HG03139 (cell line): ENCODE measurements at regions not wholly inside any gene's neighbourhood (a gene's known extent, or its start where the extent isn't known, plus 50 kb on each side); places are given as distances from the start of the nearest gene placed in this dataset.

ENCODE experiments used
- ATAC-seq: cut with Tn5 transposase; IDR thresholded peaks from one replicate; pipeline ENCODE4 v1.9.1; 2021; ENCODE audit not compliant: unreplicated experiment

DNA sequence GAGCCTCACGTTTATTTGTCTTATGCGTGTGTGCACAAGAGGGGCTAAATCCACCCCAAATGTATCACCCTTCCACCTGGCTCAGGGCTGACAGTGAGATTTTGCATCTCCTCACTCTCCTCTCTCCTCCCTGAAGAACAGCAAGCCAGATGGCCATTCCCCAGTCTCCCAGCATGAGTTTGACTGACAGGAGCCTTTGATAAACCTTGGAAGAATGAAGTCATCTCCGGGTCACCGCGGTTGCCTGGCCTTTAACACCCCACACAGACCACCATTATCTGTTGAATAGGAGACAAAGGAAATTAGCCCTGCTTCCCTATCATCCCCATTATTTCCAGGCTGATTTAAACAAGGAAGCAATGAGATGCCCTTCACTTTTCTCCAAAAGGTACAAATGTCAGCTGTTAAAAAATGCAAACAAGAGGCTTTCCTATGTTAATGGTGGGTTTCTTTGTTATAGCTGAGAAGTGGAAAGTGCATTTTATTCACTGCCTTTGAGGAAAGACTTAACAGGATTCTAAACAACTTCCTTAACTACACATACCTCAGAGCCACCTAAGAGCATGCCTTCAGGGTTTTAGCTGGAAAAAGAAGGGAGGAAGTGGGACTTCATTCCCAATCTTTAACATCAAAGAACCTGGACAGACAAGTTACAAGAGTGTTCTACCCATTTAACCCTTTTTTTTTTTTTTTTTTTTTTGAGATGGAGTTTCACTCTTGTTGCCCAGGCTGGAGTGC, 524.8 kb upstream of the ID4 start:
- ATAC-seq, result no peak

DNA sequence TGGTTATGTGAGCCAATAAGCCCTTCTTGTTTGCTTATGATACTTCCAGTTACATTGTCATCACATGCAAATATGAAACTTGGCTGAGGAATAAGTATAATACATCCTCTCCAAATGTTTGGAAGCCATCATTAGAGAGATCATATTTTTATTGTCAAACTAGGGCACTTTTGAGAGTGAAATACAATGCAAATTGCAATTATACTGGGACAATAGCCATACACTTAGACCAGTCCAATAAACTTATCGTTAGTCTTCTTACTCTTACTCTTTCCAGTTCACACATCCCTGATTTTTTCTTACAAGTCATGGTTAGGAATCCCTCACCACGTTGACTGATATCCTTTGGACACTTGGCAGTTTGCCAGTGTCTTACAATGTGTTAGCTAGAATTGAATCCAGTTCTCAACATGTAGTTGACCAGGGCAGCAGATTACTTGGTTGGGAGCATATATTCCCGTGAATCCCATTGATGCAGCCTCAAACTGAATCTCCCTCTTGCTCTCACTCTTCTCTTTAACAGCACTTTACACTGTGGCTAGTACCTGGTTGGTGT, 519.7 kb upstream of the ID4 start:
- ATAC-seq, result no peak

DNA sequence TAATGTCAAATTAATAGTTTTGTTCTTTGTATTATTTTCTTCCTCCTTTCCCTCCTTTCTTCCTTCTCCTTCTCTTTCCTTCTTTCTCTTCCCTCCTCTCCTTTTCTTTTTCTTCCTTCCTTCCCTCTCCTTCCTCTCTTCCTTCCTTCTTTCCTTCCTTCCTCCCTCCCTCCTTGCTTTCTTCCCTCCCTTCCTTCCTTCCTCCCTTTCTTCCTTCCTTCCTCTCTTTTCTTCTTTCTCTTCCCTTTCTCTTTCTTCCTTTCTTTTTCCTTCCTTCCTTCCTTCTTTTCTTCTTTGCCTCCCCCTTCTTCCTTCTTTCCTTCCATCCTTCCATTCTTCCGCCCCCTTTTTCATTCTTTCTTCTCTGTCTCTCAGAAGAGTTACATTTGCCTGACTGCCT, 518.2 kb upstream of the ID4 start:
- no peak for ATAC-seq

DNA sequence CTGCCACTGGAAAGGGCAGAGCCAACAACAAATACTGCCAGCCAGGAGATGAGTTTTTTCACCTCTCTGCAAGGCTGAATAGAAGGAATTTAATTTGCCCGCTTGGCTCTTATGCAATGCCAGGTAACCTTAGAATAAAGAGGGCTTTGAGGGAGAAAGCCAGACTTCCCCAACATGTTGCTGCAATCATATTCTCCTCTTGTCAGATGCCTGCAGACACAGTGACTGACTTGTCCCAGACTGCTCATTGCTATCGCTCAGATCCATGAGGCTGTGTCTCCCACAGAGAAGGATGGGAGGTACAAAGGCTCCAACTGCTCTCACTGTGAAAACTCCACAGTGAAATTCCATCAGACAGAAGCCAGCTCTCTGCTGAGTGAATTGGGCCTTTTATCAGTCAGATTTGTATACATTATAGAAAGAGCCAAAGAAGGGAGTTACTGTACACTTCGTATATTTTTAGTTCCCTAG, 517.0 kb upstream of the ID4 start:
- ATAC-seq, result no peak

DNA sequence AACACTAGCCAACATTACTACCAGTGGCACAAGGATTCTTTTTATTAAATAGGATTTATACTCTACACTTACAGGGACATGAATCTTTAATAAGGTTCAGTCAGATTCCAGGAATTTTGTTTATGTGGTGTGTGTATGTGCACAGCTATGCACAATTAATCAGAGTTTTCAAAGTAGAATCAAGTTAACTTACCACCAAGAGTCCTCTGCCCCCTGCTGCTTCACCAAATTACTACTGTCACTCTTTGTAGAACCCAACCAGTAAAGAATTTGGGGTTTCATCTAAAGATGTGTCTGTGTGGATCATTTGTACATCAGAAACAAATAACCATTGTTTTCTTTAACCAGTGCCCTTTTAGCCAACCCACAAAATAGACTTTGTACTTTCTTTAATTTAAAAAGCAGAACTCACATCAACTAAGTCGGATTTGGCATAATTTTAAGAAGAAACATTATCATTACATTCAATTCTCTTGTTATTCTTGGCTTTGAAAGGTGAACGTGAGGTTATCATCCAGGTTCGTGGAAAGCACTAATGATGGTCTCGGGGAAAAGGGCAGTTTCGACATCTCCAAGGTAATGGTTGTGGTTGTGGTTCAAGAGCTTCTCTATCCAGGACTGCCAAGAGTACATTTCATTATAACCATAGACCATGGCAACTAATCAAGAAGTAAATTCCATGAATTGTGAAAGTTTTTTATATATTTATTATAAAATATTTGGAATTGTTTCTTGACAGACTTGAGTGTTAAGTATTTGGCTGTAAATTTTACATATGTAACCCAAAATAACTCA, 514.3 kb upstream of the ID4 start:
- no peak for ATAC-seq

DNA sequence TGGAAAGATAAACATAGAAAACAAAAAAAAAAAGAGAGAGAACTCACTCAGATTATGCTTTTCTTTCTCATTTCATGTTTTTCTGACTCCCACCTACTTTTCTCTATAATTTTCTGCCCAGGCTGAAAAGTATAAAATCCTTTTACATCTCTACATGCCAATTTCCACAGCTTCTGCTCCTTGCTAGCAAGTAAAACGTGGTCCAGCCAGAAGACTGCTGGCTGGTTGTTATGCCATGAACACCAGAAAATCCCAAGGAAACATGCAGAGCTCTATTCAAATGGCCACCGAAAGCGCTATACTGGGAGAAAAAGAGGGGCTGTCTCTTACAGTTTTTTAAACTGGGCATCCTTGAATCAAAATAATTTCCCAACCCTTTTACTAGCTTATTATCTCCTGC, 512.8 kb upstream of the ID4 start:
- no peak for ATAC-seq

GRCh38 chr6:19325335-19325789, 511.8 kb upstream of the ID4 start:
- no peak for ATAC-seq

GRCh38 chr6:19327241-19327640, 509.9 kb upstream of the ID4 start:
- no peak for ATAC-seq

GRCh38 chr6:19327661-19328060, 509.5 kb upstream of the ID4 start:
- ATAC-seq, result no peak

DNA sequence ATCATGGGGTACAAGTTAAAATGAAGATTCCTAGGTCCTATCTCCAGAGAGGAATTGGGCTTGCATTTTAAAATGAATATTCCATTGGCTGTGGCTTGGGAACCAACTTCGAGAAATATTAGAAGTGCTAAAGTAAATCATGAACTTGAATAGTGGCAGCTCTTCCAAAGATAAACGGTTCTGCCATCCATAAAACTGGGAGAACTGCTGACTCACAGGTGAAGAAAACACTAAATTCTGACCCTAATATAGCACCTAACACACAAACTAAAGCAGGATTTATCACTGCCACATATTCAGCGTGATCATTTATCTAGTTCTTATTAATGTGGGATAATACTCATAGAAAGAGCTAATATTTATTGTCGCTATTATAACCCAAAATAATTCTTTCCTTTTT, 508.1 kb upstream of the ID4 start:
- no peak for ATAC-seq

- ATAC-seq, result no peak
These were observed 506.1 kb upstream of the ID4 start for GRCh38 chr6:19331089-19331488.

- no peak for ATAC-seq
These were observed 504.2 kb upstream of the ID4 start for GRCh38 chr6:19332806-19333460.

DNA sequence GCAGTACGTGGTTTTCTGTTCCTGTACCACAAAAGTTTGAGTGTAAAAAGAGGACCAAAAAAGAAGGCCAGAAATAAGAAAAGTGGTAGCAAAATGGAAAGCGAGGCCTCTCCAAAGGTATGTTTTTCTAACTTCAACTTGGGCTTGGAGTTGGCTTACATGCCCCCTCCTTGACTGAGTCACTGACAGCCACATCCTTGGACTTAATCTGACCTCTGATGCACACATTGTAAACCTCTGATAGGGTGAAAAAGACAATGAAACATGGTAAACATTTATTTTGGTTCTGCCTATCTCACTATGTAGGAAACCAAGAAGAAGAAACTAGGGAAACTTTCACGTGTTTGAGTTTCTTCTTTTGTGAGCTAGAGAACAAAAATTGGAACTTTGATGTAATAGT, 503.2 kb upstream of the ID4 start:
- ATAC-seq, result no peak

DNA sequence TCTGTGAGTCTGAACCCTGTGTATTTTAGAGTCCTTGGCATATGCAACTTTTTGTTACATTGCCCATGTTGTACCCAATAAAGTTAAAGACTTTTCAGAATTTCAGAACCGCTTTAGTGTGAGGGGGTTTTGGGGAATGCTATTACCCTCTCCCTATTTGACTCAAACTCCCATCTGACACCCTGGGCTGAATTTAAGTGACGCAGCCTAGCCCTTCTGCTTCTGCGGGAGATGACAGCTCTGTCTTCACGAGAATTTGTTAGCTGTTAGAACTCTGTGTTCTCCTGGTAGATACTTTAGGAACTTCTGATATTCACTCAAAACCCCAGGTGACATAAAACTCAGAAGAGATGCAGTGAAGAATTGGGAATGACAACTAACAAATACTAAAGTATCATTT, 500.6 kb upstream of the ID4 start:
- ATAC-seq, result no peak

- ATAC-seq, result no peak
These were observed 500.1 kb upstream of the ID4 start for GRCh38 chr6:19337101-19337500.

GRCh38 chr6:19342616-19343015, 494.6 kb upstream of the ID4 start:
- ATAC-seq, result no peak

GRCh38 chr6:19349429-19349828, 487.7 kb upstream of the ID4 start:
- ATAC-seq, result no peak

GRCh38 chr6:19354181-19354580, 483.0 kb upstream of the ID4 start:
- no peak for ATAC-seq

DNA sequence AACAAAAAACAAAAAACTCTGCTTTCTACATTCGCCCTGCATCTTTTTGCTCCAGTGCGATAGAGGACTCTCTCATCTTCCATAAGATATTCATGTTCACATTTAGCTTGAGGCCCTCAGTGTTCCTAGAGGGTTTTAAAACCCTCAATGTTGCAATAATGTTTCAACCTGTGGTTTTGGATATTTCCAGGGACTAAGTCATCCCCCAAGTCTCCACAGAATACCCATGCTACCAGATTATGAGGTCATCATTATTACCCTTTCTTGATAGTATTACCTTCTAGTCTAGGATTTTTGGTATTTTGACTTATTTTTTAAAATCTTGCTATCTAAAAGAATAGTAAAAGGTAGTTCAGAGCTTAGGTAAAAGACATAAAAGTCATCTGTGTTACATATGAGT, 480.5 kb upstream of the ID4 start:
- ATAC-seq, result no peak

DNA sequence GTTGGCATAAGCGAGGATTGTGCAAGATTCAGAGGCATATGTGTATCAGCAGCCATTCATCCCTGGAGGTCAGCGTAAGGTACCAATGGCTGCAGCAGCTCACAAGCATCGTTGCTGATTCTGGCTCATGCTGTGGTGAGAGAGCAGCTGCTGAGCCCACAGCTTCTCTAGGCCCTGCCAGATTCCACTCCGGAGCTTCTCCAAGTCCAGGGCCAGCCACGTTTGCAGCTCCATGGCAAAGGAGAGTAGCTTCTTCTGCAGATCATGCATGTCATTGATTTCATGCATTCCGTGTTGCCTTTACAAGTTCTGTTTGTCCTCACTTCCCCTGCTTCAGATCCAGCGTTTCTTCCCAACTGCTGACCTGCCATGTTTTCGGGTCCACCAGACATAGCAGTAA, 474.8 kb upstream of the ID4 start:
- ATAC-seq, result no peak

DNA sequence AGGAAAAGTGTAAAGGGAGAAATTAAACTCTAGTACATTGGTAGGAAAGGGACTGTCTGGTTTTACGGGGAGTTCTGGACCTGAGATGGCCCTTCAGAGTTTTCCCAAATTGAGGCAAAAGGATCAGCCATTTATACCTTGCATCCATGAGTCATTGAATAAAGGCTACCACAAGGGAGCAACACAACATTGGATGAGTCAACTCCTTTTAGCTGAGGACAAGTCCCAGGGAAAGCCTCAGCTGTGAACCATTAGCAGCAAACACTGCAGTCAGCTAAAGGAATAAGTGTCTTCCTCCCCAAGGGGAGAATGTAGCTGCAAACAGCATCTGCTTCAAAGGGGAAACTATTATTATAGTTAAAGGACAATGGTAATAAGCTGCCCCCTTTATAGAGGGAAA, 468.7 kb upstream of the ID4 start:
- no peak for ATAC-seq

DNA sequence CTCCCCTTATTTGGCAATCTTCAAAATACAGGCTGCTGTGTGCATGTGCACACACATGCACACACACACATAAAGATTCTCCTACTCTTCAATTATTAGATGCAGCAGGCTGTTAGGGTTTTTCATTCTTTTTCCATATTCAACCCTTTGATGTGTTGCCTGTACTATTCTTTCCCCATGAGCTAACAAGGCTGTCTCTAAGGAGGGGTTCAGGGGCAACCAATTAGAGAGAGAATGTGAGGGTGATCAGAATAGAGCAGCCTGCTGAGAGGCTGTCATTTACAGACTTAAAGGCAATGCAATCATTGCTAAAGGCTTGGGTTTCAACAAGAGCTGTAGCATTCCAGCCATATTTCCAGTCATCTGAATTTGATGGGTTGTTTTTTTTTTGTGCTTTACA, 467.4 kb upstream of the ID4 start:
- ATAC-seq, result no peak
